Activated gamma-delta T cell treated with Interleukin-2 at 50 U/mL for 16 hours (primary cell): ENCODE measurements at regions not wholly inside any gene's neighbourhood (a gene's known extent, or its start where the extent isn't known, plus 50 kb on each side); places are given as distances from the start of the nearest gene placed in this dataset.
"Not testable (repeated sequence)": the region's sequence is repeated elsewhere in the genome, so short reads cannot be mapped to it uniquely, and the experiment has no call there.

Experiments used
- DNase-seq: peaks from one replicate; pipeline ENCODE4 v3.0.0-alpha.2; 2020

GRCh38 chr3:118146658-118147375, 887.8 kb downstream of the IGSF11 start:
- DNase-seq: no peak

- no peak for DNase-seq
Observed at GRCh38 chr3:118151164-118151563, 883.5 kb downstream of the IGSF11 start.

- DNase-seq: not testable (repeated sequence)
Observed at GRCh38 chr3:118162627-118163588, 871.7 kb downstream of the IGSF11 start.

- no peak for DNase-seq
Observed at GRCh38 chr3:118165413-118165812, 869.2 kb downstream of the IGSF11 start.

- no peak for DNase-seq
Observed at GRCh38 chr3:118167571-118167970, 867.1 kb downstream of the IGSF11 start.

GRCh38 chr3:118168175-118168574, 866.5 kb downstream of the IGSF11 start:
- no peak for DNase-seq

GRCh38 chr3:118171236-118171852, 863.3 kb downstream of the IGSF11 start:
- DNase-seq: no peak

- no peak for DNase-seq
Observed at GRCh38 chr3:118180853-118181252, 853.8 kb downstream of the IGSF11 start.

GRCh38 chr3:118181274-118181673, 853.4 kb downstream of the IGSF11 start:
- DNase-seq: no peak

GRCh38 chr3:118186051-118186450, 848.6 kb downstream of the IGSF11 start:
- DNase-seq: no peak

- DNase-seq: no peak
Observed at GRCh38 chr3:118187221-118187620, 847.4 kb downstream of the IGSF11 start.

- no peak for DNase-seq
Observed at GRCh38 chr3:118196183-118196582, 838.5 kb downstream of the IGSF11 start.

GRCh38 chr3:118199044-118199443, 835.6 kb downstream of the IGSF11 start:
- no peak for DNase-seq

GRCh38 chr3:118204052-118204656, 830.5 kb downstream of the IGSF11 start:
- no peak for DNase-seq

GRCh38 chr3:118207271-118207670, 827.4 kb downstream of the IGSF11 start:
- DNase-seq: no peak

- no peak for DNase-seq
Observed at GRCh38 chr3:118208642-118209041, 826.0 kb downstream of the IGSF11 start.

- no peak for DNase-seq
Observed at GRCh38 chr3:118213892-118214291, 820.8 kb downstream of the IGSF11 start.

GRCh38 chr3:118226206-118226605, 808.4 kb downstream of the IGSF11 start:
- no peak for DNase-seq

- DNase-seq: no peak
Observed at GRCh38 chr3:118227191-118227590, 807.5 kb downstream of the IGSF11 start.

- DNase-seq: no peak
Observed at GRCh38 chr3:118228151-118228550, 806.5 kb downstream of the IGSF11 start.

- DNase-seq: no peak
Observed at GRCh38 chr3:118229196-118229595, 805.5 kb downstream of the IGSF11 start.

GRCh38 chr3:118231578-118231977, 803.1 kb downstream of the IGSF11 start:
- DNase-seq: no peak

GRCh38 chr3:118239253-118239652, 795.4 kb downstream of the IGSF11 start:
- DNase-seq: no peak
